ENCODE measurements at regions not wholly inside any gene's neighbourhood (a gene's known extent, or its start where the extent isn't known, plus 50 kb on each side); places are given as distances from the start of the nearest gene placed in this dataset.

DNA sequence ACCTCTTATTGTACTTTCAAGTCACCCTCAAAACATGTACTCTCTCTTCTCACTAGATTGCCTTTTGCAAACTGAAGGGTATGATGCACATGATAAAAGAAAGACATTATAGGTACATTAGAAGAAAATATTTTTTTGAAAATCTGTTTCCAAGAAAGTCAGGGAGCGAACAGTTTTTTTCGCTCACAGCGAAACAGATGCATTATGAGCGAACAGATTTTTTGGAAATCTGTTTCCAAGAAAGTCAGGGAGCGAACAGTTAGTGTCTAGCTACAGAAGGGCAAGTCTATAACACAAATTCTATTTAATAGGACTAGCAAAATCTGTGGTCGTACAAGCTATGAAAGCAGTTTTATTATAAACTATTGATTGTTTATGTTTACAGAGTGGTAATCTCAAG lies 296.2 kb upstream of the ANO3 start:
- peaks cover 0 to 18% (median 0%) of the 10 kb centered on the region in 5 donors for H3K4me1 ChIP-seq (ENCODE audit: control insufficient read depth in 5 of 5, insufficient read depth in 5 of 5, low read length in 5 of 5)
- no peak for TF ChIP-seq CTCF (IDR thresholded peaks at IDR 0.05; ENCODE audit: control extremely low read depth, extremely low read depth)
- no peaks in the 10 kb centered on the region for H3K36me3 ChIP-seq (ENCODE audit: control insufficient read depth in 4 of 4, insufficient read depth in 4 of 4, low read length in 4 of 4)
- H3K27me3 ChIP-seq (ENCODE audit: control insufficient read depth in 3 of 3, insufficient read depth in 3 of 3, low read length in 2 of 3), result no peaks in the 10 kb centered on the region
- 79 to 95% methylated on average over 5 to 6 of the region's 6 CpGs for WGBS, 2 donors
- ATAC-seq (ENCODE audit: insufficient read depth, low FRiP score) (no peak), DNase-seq (no peak)
- H3K27ac ChIP-seq (ENCODE audit: low read depth in 1 of 2, low read length in 1 of 2), result no peak overlapping the region
- H3K4me3 ChIP-seq, result no peak overlapping the region
- H3K9ac ChIP-seq (ENCODE audit: insufficient read depth in 1 of 2, low read length in 2 of 2), result no peak overlapping the region
- H3K9me3 ChIP-seq (ENCODE audit: control insufficient read depth in 4 of 4, insufficient read depth in 3 of 4, low read length in 3 of 4), result no peaks in the 10 kb centered on the region

- no peak for DNase-seq
- no peak for TF ChIP-seq CTCF (IDR thresholded peaks at IDR 0.05; ENCODE audit: control extremely low read depth, extremely low read depth)
These were observed 294.2 kb upstream of the ANO3 start for GRCh38 chr11:26037716-26038115.

GRCh38 chr11:26040339-26040738 lies 291.6 kb upstream of the ANO3 start:
- Histone ChIP-seq H3K9me3 (ENCODE audit: control insufficient read depth in 4 of 4, insufficient read depth in 3 of 4, low read length in 3 of 4) (no peaks in the 10 kb centered on the region), H3K4me3 (no peak overlapping the region), H3K27ac (ENCODE audit: low read depth in 1 of 2, low read length in 1 of 2) (no peak overlapping the region), H3K36me3 (ENCODE audit: control insufficient read depth in 4 of 4, insufficient read depth in 4 of 4, low read length in 4 of 4) (no peaks in the 10 kb centered on the region), H3K27me3 (ENCODE audit: control insufficient read depth in 3 of 3, insufficient read depth in 3 of 3, low read length in 2 of 3) (no peaks in the 10 kb centered on the region), H3K9ac (ENCODE audit: insufficient read depth in 1 of 2, low read length in 2 of 2) (no peak overlapping the region), H3K4me1 (ENCODE audit: control insufficient read depth in 5 of 5, insufficient read depth in 5 of 5, low read length in 5 of 5) (no peaks in the 10 kb centered on the region)
- DNase-seq (no peak), ATAC-seq (ENCODE audit: insufficient read depth, low FRiP score) (no peak)
- no peak for TF ChIP-seq CTCF (IDR thresholded peaks at IDR 0.05; ENCODE audit: control extremely low read depth, extremely low read depth)
- WGBS, 2 donors, result 61 to 62% methylated on average over 3 of the region's 3 CpGs

More at GRCh38 chr11:26037716-26038115, 294.2 kb upstream of the ANO3 start:
- Histone ChIP-seq H3K27me3 (ENCODE audit: control insufficient read depth in 3 of 3, insufficient read depth in 3 of 3, low read length in 2 of 3) (no peaks in the 10 kb centered on the region), H3K36me3 (ENCODE audit: control insufficient read depth in 4 of 4, insufficient read depth in 4 of 4, low read length in 4 of 4) (no peaks in the 10 kb centered on the region), H3K9me3 (ENCODE audit: control insufficient read depth in 4 of 4, insufficient read depth in 3 of 4, low read length in 3 of 4) (no peaks in the 10 kb centered on the region), H3K9ac (ENCODE audit: insufficient read depth in 1 of 2, low read length in 2 of 2) (no peak overlapping the region), H3K27ac (ENCODE audit: low read depth in 1 of 2, low read length in 1 of 2) (no peak overlapping the region), H3K4me1 (ENCODE audit: control insufficient read depth in 5 of 5, insufficient read depth in 5 of 5, low read length in 5 of 5) (no peaks in the 10 kb centered on the region), H3K4me3 (no peak overlapping the region)
- 88 to 89% methylated on average over 2 of the region's 2 CpGs for WGBS, 2 donors
- ATAC-seq (ENCODE audit: insufficient read depth, low FRiP score), result no peak

- H3K27ac ChIP-seq (ENCODE audit: low read depth in 1 of 2, low read length in 1 of 2), result no peak overlapping the region
- ATAC-seq (ENCODE audit: insufficient read depth, low FRiP score), result no peak
- no peak for DNase-seq
- H3K4me1 ChIP-seq (ENCODE audit: control insufficient read depth in 5 of 5, insufficient read depth in 5 of 5, low read length in 5 of 5), result no peaks in the 10 kb centered on the region
- no peak overlapping the region for H3K4me3 ChIP-seq
- no peak overlapping the region for H3K9ac ChIP-seq (ENCODE audit: insufficient read depth in 1 of 2, low read length in 2 of 2)
- TF ChIP-seq CTCF (IDR thresholded peaks at IDR 0.05; ENCODE audit: control extremely low read depth, extremely low read depth), result no peak
- H3K27me3 ChIP-seq (ENCODE audit: control insufficient read depth in 3 of 3, insufficient read depth in 3 of 3, low read length in 2 of 3), result no peaks in the 10 kb centered on the region
- H3K36me3 ChIP-seq (ENCODE audit: control insufficient read depth in 4 of 4, insufficient read depth in 4 of 4, low read length in 4 of 4), result no peaks in the 10 kb centered on the region
- 91% methylated on average over 7 of the region's 7 CpGs for WGBS, 2 donors
- H3K9me3 ChIP-seq (ENCODE audit: control insufficient read depth in 4 of 4, insufficient read depth in 3 of 4, low read length in 3 of 4), result no peaks in the 10 kb centered on the region
These were observed 289.8 kb upstream of the ANO3 start for GRCh38 chr11:26042113-26042512.
